Mammary epithelial cell (primary cell): ENCODE measurements at regions not wholly inside any gene's neighbourhood (a gene's known extent, or its start where the extent isn't known, plus 50 kb on each side); places are given as distances from the start of the nearest gene placed in this dataset.

Experiments
- EZH2 ChIP-seq: IDR thresholded peaks from 2 replicates; pipeline ENCODE4 v1.6.1; 2012; ENCODE audit warnings: low read length, inconsistent platforms, borderline replicate concordance
- TF ChIP-seq, protein P1 (sequence below), 2 donors: IDR thresholded peaks in 1 of 2; conservative IDR thresholded peaks in 1 of 2; 2 replicates each; pipeline ENCODE4 v1.5.1; 2011 to 2012; ENCODE audit warnings: inconsistent platforms in 2 of 2, low read length in 2 of 2, mild to moderate bottlenecking in 2 of 2, control low read depth in 1 of 2, low read depth in 1 of 2; ENCODE audit not compliant: insufficient read depth in 1 of 2; ENCODE audit errors: extremely low read depth in 1 of 2

GRCh38 chr14:30193845-30194501 lies 266.3 kb upstream of the PRKD1 start:
- TF ChIP-seq, protein P1, sequence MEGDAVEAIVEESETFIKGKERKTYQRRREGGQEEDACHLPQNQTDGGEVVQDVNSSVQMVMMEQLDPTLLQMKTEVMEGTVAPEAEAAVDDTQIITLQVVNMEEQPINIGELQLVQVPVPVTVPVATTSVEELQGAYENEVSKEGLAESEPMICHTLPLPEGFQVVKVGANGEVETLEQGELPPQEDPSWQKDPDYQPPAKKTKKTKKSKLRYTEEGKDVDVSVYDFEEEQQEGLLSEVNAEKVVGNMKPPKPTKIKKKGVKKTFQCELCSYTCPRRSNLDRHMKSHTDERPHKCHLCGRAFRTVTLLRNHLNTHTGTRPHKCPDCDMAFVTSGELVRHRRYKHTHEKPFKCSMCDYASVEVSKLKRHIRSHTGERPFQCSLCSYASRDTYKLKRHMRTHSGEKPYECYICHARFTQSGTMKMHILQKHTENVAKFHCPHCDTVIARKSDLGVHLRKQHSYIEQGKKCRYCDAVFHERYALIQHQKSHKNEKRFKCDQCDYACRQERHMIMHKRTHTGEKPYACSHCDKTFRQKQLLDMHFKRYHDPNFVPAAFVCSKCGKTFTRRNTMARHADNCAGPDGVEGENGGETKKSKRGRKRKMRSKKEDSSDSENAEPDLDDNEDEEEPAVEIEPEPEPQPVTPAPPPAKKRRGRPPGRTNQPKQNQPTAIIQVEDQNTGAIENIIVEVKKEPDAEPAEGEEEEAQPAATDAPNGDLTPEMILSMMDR (conservative IDR thresholded peaks at IDR 0.05 in 1 of 2, IDR thresholded peaks at IDR 0.05 in 1 of 2; ENCODE audit: extremely low read depth in 1 of 2, insufficient read depth in 1 of 2, low read depth in 1 of 2, low read length in 2 of 2), result no peak
- TF ChIP-seq EZH2, result no peak
